ENCODE measurements at regions not wholly inside any gene's neighbourhood (a gene's known extent, or its start where the extent isn't known, plus 50 kb on each side); places are given as distances from the start of the nearest gene placed in this dataset.
"Not testable (repeated sequence)": the region's sequence is repeated elsewhere in the genome, so short reads cannot be mapped to it uniquely, and the experiment has no call there.

DNA sequence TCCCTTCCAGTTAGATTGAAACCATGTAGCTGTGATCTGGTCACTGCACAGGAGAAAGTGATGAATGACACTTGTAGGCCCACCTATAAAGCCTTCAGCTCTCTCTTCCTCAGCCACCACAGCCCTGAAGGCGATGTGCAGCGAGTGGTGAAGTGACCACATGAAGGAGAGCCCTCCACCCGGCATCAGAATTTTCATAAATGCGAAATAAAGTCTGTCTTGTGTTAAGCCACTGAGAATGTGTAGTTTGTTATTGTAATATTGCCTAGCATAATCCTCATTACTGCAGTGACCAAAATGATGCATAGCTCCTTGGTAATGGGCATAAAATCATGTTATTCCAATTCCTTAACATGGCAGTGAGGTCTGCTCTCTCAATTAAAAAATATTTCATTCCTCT lies 122.1 kb upstream of the LYPLAL1 start:
- no peak for DNase-seq (ENCODE audit: low spot score)

DNA sequence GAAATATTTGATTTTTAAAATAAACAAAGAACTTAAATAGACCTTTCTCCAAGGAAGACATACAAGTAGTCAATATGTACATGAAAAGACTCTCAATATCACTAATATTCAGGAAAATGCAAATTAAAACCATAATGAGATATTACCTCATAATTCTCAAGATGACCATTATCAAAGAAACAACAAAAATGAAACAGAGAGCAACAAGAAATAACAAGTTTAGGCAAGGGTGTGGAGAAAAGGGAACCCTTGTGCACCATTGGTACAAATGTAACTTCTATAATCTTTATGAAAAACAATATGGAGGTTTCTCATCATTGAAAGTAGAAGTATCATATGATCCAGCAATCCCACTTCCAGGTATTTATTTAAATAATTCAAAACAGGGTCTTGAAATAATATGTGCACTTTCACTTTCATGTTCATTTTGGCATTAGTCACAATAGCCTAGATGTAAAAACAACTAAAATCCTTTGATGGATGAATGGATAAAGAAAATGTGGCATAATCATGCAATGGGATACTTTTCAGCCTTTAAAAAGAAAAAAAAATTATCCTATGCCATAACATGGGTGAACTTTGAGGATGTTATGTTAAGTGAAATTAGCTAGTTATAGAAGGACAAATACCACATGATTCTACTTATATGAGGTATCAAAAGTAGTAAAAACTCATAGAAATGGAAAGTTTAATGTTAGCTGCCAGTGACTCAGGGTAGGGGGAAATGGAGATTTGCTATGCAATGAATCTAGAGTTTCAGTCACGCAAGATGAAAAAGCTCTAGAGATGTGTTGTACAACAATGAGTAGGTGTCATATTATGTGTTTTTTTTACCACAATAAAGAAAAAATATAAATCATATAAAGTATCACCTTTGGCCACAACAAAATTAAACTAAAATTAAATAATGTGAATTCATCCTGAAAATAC lies 114.5 kb upstream of the LYPLAL1 start:
- DNase-seq (ENCODE audit: low spot score) = no peak

DNA sequence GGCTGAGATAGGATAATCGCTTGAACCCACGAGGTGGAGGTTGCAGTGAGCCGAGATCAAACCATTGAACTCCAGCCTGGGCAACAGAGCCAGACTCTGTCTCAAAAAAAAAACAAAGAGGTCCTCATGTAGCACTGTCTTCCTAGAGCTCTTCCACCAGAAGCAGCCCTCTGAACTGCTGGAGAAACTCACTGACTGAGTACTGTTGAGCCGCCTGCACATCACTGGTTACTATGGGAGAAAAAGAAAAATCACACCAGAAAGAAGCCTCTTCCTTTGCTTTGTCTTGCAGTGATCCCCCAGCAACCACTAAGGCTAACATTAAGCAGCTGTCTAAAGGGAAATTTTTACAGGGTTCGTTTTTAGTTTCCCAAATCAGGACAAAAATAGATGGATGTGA lies 112.9 kb upstream of the LYPLAL1 start:
- no peak for DNase-seq (ENCODE audit: low spot score)

DNA sequence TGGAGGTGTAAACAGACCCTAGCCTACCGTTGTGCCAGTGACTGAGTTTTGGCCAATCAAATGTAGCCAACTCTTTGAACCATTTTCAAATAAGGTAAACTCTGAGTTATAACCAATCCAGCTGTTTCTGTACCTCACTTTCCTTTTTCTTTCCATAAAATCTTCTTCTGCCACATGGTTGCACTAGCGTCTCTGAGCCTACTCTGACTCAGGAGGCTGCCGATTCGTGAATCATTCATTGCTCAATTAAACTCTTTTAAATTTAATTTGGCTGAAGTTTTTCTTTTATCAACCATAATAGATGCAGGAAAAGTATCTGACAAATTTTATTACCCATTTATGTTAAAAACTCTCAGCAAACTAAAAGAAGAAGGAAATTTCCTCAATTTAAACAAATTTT lies 111.5 kb upstream of the LYPLAL1 start:
- no peak for DNase-seq (ENCODE audit: low spot score)

DNA sequence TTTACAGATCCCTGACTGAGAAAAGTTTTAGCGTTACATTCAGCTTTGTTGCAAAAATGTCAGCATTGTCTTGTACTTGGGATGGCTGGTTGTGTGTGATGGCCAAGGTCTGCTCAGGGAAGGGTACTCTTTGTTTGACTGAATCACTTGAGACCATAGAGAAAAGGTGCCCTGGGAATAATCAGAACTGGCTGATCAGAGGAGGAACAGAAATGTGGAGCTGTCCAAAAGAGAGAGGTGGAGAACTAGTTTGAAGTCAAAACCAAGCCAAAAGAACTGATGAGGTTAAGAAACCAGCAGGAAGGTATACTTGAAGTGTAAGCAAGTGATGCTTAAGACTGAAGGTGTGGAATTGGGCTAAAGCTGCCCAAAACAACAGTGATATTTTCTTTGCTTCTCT lies 107.6 kb upstream of the LYPLAL1 start:
- no peak for DNase-seq (ENCODE audit: low spot score)

DNA sequence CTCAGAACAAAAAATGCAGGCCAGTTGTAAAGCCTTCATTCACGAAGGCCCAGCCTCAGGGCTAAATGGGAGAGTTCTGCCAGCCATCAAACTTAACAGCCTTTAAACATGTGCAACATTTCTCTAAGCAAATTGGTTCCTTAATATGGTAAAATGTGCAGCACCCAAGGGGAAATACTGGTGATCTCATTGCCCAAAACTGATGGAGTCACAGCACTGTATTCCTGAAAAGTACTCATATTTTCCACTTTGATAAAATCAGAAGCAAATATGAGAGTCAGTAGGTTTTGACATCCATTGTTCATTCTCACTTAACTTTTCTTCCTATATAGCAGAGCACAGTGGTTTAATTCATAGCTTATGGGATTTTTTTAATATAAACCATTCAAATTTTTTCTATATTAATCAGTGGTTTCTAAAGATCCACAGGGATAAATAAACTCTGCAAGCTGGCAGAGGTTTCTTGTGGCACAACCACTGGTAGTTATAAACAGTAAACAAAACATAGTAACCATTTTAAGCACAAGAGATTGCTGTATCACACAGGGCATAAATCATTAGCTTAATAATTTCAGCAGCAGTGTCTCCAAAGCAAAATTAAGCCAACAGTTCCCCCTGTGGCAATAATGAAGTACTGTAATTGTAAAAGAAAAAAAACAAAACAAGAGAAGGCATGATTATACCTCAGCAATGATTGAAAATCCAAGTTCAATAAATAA lies 106.9 kb upstream of the LYPLAL1 start:
- peak; percentile 19 for DNase-seq (ENCODE audit: low spot score)

DNA sequence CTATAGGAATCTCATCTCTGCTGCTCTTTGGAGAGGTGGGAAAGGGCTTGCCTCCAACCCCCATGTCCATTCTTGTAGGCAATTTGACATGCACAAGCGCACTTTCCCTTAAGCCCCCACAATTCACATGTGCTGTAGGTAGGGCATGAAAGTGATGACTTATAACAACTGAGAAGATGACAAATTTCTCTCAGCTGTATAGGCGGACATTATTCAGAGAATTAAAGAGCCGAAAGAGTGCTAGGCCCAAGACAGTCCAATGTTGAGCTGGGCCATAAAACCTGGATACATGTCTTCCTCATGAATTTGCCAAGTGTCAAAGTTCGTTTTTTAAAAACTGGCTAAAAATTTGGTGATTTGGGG lies 106.3 kb upstream of the LYPLAL1 start:
- DNase-seq (ENCODE audit: low spot score) = no peak

DNA sequence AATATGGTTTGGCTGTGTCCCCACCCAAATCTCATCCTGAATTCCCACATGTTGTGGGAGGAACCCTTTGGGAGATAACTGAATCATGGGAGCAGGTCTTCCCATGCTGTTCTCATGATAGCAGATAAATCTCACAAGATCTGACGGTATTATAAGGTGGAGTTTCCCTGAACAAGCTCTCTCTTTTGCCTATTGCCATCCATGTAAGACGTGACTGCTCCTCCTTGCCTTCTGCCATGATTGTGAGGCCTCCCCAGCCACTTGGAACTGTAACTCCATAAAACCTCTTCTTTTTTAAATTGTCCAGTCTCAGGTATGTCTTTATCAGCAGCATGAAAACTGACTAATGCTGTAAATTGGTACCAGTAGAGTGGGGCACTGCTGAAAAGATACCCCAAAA lies 103.3 kb upstream of the LYPLAL1 start:
- DNase-seq (ENCODE audit: low spot score) = not testable (repeated sequence)

DNA sequence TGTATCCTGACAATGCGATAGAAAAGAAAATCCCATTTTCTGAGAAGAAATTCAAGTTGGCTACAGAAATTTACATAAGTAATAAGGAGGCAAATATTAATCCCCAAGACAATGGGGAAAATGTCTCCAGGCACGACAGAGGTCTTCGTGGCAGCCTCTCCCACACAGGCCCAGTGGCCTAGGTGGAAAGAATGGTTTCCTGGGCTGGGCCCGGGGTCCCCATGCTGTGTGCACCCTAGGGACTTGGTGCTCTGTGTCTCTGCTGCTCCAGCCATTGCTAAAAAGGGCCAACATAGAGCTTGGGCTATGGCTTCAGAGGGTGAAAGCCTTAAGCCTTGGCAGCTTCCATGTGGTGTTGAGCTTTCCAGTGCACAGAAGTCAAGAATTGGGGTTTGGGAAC lies 102.5 kb upstream of the LYPLAL1 start:
- no peak for DNase-seq (ENCODE audit: low spot score)

DNA sequence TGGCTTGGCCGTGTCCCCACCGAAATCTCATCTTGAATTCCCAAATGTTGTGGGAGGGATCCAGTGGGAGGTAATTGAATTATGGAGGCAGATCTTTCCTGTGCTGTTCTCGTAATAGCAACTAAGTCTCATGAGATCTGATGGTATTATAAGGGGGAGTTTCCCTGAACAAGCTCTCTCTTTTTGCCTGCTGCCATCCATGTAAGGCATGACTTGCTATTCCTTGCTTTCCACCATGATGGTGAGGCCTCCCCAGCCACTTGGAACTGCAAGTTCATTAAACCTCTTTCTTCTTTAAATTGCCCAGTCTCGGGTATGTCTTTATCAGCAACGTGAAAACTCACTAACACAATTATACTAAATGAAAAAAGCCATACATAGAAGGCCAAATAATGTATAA lies 101.3 kb upstream of the LYPLAL1 start:
- DNase-seq (ENCODE audit: low spot score) = no peak

DNA sequence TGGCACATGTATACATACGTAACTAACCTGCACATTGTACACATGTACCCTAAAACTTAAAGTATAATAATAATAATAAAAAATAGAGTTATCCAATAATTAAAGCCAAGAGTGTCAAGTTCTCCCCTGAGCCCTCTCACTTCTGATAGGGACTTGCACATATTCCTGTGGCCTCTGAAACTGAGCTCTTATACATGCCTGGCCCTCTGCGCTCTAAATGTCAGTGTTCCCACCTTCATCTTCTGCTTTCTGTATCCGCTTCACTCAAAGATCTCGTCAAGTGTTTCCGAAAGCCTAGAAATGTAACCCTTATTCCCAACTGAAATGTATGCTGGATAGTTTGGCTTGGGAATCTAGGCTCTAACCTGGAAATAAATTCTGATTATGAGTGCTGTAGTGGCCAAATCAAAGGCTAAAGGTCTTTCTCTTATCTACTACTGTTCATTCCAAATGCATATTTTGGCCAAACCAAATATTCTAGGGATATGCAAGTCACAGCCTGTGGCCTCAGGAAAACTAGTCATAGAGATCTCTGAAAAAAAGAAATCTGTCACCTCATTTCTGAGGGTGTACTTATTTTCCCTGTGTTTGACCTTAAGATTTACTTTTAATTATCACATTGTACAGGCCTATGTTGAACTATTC lies 99.5 kb upstream of the LYPLAL1 start:
- no peak for DNase-seq (ENCODE audit: low spot score)

DNA sequence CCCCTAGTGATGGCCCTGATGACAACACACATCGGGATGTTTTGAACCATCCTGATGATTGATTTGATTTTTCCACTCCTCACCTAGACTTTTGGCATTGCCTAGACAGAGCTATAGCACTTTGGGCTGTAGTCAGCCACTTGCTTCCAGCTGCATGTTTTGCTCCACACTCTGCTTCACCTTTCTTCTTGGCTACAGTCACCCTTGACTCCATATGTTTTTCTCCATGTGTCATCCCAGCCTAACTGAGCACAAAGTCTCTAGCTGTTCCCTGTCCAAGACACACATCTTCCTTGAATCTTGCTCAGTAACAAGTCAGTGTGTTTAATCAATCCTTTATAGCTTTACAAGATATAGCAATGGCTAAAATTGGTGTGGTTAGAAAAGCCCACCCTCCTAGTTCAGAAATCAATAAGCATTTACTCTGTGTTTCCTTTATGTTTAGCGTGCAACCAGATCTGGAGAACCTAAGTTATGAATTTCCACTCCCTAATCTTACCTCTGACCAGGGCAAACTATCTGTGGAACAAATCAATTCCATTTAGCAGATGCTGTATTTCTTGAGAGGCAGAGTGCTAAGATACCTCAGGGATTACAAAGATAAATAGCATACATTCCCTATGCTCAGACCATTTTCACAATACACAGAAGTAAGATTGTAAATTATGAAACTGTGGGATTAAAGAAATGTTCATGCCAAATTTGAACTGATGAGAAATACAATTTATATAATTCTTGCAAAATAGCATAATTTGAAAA lies 98.4 kb upstream of the LYPLAL1 start:
- DNase-seq (ENCODE audit: low spot score) = no peak

DNA sequence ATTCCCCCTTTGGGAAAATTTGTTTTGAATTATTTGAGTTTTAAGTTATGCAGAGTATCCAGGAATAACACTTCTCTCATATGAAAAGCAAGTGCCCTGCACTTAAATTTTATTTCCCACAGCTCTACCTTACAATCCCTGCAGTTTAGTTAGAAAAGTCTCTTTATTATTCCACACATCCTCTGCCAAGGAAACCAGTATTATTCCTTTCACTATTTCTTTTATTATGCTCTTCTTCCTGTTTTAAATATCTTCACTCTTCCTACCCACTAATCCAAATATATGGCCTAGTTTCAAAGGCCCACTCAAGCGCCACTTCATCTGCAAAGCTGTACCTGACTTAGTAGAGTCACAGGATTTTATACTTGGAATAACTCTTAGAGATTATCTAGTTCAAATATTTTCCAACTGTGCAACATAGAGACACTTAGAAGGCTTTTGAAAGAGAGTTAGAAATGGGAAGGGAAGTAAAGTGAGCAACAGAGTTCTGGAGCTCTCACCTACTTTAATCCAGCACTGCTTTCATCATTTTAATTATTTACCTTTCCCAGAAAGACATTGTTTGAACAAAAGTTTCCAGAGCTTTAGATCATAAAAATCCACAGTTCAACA lies 97.2 kb upstream of the LYPLAL1 start:
- DNase-seq (ENCODE audit: low spot score) = no peak

DNA sequence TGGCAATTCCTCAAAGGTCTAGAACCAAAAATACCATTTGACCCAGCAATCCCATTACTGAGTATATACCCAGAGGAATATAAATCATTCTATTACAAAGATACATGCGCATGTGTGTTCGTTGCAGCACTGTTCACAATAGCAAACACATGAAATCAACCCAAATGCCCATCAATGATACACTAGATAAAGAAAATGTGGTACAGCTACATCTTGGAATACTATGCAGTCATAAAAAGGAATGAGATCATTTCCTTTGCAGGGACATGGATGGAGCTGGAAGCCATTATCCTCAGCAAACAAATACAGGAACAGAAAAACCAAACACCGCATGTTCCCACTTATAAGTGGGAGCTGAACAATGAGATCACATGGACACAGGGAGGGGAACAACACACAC lies 95.9 kb upstream of the LYPLAL1 start:
- DNase-seq (ENCODE audit: low spot score) = not testable (repeated sequence)

DNA sequence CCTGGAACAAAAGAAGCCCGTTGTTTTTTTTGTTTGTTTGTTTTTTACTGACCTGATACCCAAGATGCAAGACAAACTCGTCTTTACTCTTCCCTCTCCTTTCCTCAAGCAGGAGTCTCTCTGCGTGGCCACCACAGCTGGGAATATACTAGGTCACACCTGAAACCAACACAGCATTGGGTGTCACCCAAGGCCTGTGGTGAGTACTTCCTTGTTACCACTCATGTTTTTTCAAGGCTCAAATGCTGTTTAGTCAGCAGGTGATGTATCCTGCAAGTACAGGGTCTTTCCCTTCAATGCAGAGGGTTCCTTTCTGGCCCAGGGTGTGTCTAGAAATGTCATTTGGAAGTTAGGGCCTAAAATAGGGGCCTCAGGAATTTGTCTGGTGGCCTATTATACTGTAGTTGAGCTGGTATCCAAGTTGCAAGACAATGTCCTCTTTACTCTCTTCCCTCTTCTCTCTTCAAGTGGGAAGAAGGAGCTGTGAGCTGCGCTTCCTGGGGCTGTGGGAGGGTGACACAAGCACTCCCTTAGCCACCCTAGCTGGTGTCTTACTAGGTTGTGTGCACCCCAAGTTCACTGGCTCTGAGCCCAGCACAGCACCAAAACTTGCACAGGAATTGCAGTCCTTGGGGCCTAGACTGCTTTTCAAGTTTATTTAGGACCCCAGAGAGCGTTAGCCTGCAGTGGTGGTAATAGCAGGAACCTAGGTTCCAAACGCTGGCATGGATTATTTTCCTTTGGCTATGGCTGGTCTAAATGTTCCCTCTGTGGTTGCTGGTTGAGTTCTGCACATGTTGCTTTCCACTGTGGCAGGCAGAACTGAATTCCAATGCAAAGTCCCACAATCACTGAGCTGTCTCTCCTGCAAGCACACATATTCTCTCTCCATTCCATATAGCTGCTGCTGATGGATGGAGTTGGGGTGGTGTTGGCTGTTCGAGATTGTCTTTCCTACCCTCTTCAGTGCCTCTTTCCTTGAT lies 91.4 kb upstream of the LYPLAL1 start:
- DNase-seq (ENCODE audit: low spot score) = no peak

DNA sequence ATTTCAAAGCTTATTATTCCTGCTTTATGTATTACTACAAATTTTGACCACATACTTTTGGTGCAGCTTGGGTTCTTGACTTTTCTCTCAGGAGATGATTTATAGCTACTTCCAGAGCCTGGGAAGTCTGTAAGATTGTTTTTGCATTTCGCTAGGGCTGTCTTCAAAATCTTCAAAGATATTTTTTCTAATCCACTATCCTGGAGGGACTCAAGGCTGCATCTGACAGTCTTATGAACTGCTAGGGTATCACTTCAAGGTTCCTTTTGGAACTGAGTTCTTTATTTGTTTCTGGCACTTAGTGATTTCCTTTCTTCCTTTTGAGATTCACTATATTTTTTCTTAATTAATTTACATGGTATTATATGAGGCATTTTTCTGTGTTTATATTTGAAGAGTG lies 90.0 kb upstream of the LYPLAL1 start:
- DNase-seq (ENCODE audit: low spot score) = no peak

DNA sequence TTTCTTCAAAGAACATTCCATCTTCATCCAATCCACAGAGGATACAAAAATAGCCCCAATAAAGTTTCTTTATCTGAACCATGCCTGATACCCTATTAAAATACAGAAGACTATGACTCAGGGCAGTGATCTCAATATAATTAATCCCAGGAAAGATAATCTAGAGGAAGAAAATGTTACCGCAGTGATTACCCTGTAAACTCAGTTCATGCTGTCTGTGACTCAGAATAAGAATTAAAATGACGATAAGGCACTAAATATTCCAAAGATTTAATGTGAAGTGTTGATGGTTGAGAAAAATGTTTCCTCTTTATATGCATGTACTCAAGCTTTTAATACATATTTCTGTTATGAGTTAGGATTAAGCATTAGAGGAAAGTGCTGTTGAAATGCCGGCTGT lies 88.6 kb upstream of the LYPLAL1 start:
- DNase-seq (ENCODE audit: low spot score) = no peak

DNA sequence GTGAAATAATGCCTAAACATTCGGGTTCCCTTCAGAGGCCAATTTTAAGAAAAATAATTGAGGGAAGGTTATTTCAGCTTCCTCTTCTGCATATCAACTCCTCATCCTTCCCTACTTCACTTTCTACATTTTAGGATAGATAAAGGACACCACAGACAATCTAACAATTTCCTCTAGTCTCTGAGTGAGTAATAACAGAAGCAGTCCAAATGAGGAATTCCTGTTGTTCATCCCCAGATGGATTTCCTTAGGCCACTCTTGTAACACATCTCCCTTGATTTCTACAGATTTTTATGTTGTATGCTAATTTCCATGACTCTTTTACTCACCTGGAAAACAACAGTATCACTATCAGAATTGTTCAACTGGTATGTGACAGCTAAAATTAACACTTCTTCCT lies 87.7 kb upstream of the LYPLAL1 start:
- no peak for DNase-seq (ENCODE audit: low spot score)

DNA sequence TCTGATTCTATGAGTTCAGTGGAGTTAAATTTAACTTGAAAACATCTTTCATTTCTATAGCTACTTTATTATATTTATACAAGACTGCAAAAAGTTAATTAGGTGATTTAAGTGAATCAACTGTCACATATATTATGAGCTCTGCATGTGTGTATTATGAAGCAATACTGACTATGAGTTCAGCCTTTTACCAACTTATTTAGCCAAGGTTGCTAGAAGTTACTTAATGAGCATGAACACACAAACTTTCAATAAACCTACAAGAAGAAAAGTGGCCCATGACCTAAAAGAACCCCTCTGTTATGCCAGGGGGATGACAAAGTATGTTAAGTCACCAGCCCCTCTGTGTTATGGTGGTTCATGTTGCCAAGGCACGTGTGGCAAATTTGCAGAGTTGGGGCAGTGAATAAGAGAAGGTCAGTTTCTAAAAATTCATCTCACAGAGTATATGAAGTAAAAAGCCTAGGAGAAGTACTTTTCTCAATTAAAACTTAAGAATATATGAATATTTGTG lies 86.7 kb upstream of the LYPLAL1 start:
- no peak for DNase-seq (ENCODE audit: low spot score)

DNA sequence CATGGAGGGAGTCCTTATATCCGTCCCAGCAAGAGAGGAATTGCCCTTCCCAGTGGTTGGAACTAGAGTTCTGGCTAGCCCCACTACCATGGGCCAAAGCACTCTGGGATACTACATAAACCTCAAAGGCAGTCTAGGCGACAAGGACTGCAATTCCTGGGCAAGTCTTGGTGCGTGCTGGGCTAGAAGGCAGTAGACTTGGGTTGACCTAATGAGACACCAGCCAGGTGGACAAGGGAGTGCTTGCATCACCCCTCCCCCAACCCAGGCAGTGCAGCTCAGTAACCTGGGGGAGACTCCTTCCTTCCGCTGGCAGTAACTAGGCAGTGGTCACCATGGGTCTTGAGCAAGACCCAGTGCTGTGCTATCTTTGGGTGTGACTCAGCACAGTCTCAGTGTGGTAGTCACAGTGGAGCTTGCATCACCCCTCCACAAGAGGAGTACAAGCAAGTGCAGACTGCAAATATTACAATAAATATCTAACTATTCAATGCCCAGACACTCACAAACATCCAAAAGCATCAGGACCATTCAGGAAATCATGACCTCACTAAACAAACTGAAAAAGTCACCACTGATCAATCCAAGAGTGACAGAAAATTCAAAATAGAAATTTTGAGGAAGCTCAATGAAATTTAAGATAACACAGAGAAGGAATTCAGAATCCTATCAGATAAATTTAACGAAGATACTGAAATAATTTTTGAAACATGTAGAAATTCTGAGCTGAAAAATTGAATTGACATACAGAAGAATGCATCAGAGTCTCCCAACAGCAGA lies 84.7 kb upstream of the LYPLAL1 start:
- DNase-seq (ENCODE audit: low spot score) = peak; percentile 41
